Eye (tissue), 1 donor: ENCODE measurements at regions not wholly inside any gene's neighbourhood (a gene's known extent, or its start where the extent isn't known, plus 50 kb on each side); places are given as distances from the start of the nearest gene placed in this dataset.
A peak's percentile ranks its signal among the peaks of the same experiment; 100 is the strongest.

ENCODE experiments used
- DNase-seq: peaks from one replicate; pipeline ENCODE4 v3.0.0-alpha.2; 2015

- DNase-seq, result no peak
Observed at GRCh38 chr9:7287986-7288385, 511.6 kb downstream of the DMAC1 start.

GRCh38 chr9:7287065-7287464 lies 512.5 kb downstream of the DMAC1 start:
- DNase-seq, result no peak

GRCh38 chr9:7286101-7286500 lies 513.5 kb downstream of the DMAC1 start:
- no peak for DNase-seq

- DNase-seq, result no peak
Observed at GRCh38 chr9:7285199-7285598, 514.4 kb downstream of the DMAC1 start.

- no peak for DNase-seq
Observed at GRCh38 chr9:7284517-7284916, 515.1 kb downstream of the DMAC1 start.

- no peak for DNase-seq
Observed at GRCh38 chr9:7284117-7284516, 515.5 kb downstream of the DMAC1 start.

- DNase-seq, result peak; percentile 51
Observed at GRCh38 chr9:7273575-7273974, 515.8 kb downstream of the KDM4C start.

GRCh38 chr9:7266911-7267595 lies 509.3 kb downstream of the KDM4C start:
- DNase-seq, result peak; percentile 67

GRCh38 chr9:7265181-7265580 lies 507.4 kb downstream of the KDM4C start:
- DNase-seq, result no peak

- DNase-seq, result no peak
Observed at GRCh38 chr9:7259544-7260241, 501.9 kb downstream of the KDM4C start.

- no peak for DNase-seq
Observed at GRCh38 chr9:7258688-7259396, 501.1 kb downstream of the KDM4C start.

GRCh38 chr9:7246917-7247522 lies 489.2 kb downstream of the KDM4C start:
- DNase-seq, result no peak

GRCh38 chr9:7245976-7246580 lies 488.3 kb downstream of the KDM4C start:
- no peak for DNase-seq

GRCh38 chr9:7243838-7244237 lies 486.1 kb downstream of the KDM4C start:
- DNase-seq, result no peak

- no peak for DNase-seq
Observed at GRCh38 chr9:7242126-7242525, 484.4 kb downstream of the KDM4C start.

GRCh38 chr9:7241694-7242093 lies 483.9 kb downstream of the KDM4C start:
- DNase-seq, result no peak

GRCh38 chr9:7240569-7241311 lies 483.0 kb downstream of the KDM4C start:
- DNase-seq, result no peak

- no peak for DNase-seq
Observed at GRCh38 chr9:7239708-7240107, 481.9 kb downstream of the KDM4C start.

- DNase-seq, result no peak
Observed at GRCh38 chr9:7238247-7238637, 480.5 kb downstream of the KDM4C start.

- no peak for DNase-seq
Observed at GRCh38 chr9:7237473-7238246, 479.9 kb downstream of the KDM4C start.

GRCh38 chr9:7236186-7236585 lies 478.4 kb downstream of the KDM4C start:
- DNase-seq, result no peak

- DNase-seq, result peak; percentile 24
Observed at GRCh38 chr9:7234144-7234543, 476.4 kb downstream of the KDM4C start.
